H9 (cell line): ENCODE measurements at regions not wholly inside any gene's neighbourhood (a gene's known extent, or its start where the extent isn't known, plus 50 kb on each side); places are given as distances from the start of the nearest gene placed in this dataset.

ENCODE experiments used
- DNase-seq: peaks from one replicate; pipeline ENCODE4 v3.0.0-alpha.2; 2017
- H2AFZ ChIP-seq: one replicate; pipeline ENCODE4 v1.6.1; 2013; ENCODE audit warnings: mild to moderate bottlenecking, low read length, control low read depth, moderate library complexity
- H2AK5ac ChIP-seq: 2 replicates; pipeline ENCODE4 v1.6.1; 2013; ENCODE audit warnings: low read length, control low read depth, mixed read lengths; ENCODE audit not compliant: insufficient read length
- H2BK120ac ChIP-seq: one replicate; pipeline ENCODE4 v1.6.1; 2013; ENCODE audit warnings: low read depth, mild to moderate bottlenecking, low read length, control low read depth, inconsistent platforms; ENCODE audit not compliant: poor library complexity, severe bottlenecking
- H2BK12ac ChIP-seq: 2 replicates; pipeline ENCODE4 v1.6.1; 2013; ENCODE audit warnings: low read length, control low read depth, mixed read lengths, low read depth; ENCODE audit not compliant: insufficient read length
- H2BK15ac ChIP-seq: 2 replicates; pipeline ENCODE4 v1.6.1; 2013; ENCODE audit warnings: low read depth, low read length, control low read depth
- H2BK20ac ChIP-seq: one replicate; pipeline ENCODE4 v1.6.1; 2013; ENCODE audit warnings: low read depth, mild to moderate bottlenecking, low read length, control low read depth, inconsistent platforms; ENCODE audit not compliant: poor library complexity, severe bottlenecking
- H2BK5ac ChIP-seq: 2 replicates; pipeline ENCODE4 v1.6.1; 2013; ENCODE audit warnings: low read length, control low read depth, mixed read lengths; ENCODE audit not compliant: insufficient read length
- H3K14ac ChIP-seq: 2 replicates; pipeline ENCODE4 v1.6.1; 2013; ENCODE audit warnings: low read length, control low read depth; ENCODE audit not compliant: insufficient read depth
- H3K18ac ChIP-seq: 2 replicates; pipeline ENCODE4 v1.6.1; 2013; ENCODE audit warnings: low read depth, mild to moderate bottlenecking, mixed read lengths, low read length, control low read depth; ENCODE audit not compliant: insufficient read length
- H3K23ac ChIP-seq: 2 replicates; pipeline ENCODE4 v1.6.1; 2013; ENCODE audit warnings: low read length, control low read depth, mixed read lengths, low read depth; ENCODE audit not compliant: insufficient read length
- H3K23me2 ChIP-seq: 2 replicates; pipeline ENCODE4 v1.6.1; 2013; ENCODE audit warnings: low read depth, mild to moderate bottlenecking, mixed read lengths, low read length, control low read depth; ENCODE audit not compliant: insufficient read length, poor library complexity, severe bottlenecking
- H3K27ac ChIP-seq: 2 replicates; pipeline ENCODE4 v1.5.1; 2013; ENCODE audit warnings: low read length, control low read depth, mixed read lengths, low read depth; ENCODE audit not compliant: insufficient read length
- H3K27me3 ChIP-seq: 2 replicates; pipeline ENCODE4 v1.6.1; 2013; ENCODE audit warnings: low read length, control low read depth, inconsistent platforms; ENCODE audit not compliant: insufficient read depth
- H3K4ac ChIP-seq: 2 replicates; pipeline ENCODE4 v1.6.1; 2013; ENCODE audit warnings: low read depth, mild to moderate bottlenecking, control low read depth, inconsistent platforms, low read length, moderate library complexity
- H3K4me1 ChIP-seq: 2 replicates; pipeline ENCODE4 v1.6.1; 2013; ENCODE audit warnings: low read length, control low read depth, inconsistent platforms; ENCODE audit not compliant: insufficient read depth
- H3K4me2 ChIP-seq: 2 replicates; pipeline ENCODE4 v1.6.1; 2013; ENCODE audit warnings: low read length, control low read depth, mixed read lengths; ENCODE audit not compliant: insufficient read length, insufficient read depth
- H3K56ac ChIP-seq: 2 replicates; pipeline ENCODE4 v1.6.1; 2013; ENCODE audit warnings: low read depth, mild to moderate bottlenecking, mixed read lengths, low read length, control low read depth; ENCODE audit not compliant: insufficient read length
- H3K79me1 ChIP-seq: 2 replicates; pipeline ENCODE4 v1.6.1; 2013; ENCODE audit warnings: low read depth, mild to moderate bottlenecking, moderate library complexity, low read length, control low read depth, inconsistent platforms; ENCODE audit not compliant: insufficient read depth, poor library complexity, severe bottlenecking
- H3K79me2 ChIP-seq: 2 replicates; pipeline ENCODE4 v1.6.1; 2013; ENCODE audit warnings: low read length, control low read depth, inconsistent platforms; ENCODE audit not compliant: insufficient read depth
- H3K9ac ChIP-seq: 2 replicates; pipeline ENCODE4 v1.6.1; 2013; ENCODE audit warnings: low read length, control low read depth, mixed read lengths; ENCODE audit not compliant: insufficient read length; ENCODE audit errors: extremely low read depth
- H3K9me3 ChIP-seq: one replicate; pipeline ENCODE4 v1.6.1; 2013; ENCODE audit warnings: low read depth, low read length, inconsistent platforms; ENCODE audit not compliant: control insufficient read depth
- H3T11ph ChIP-seq: one replicate; pipeline ENCODE4 v1.6.1; 2013; ENCODE audit warnings: mild to moderate bottlenecking, low read length, control low read depth, inconsistent platforms
- H4K20me1 ChIP-seq: one replicate; pipeline ENCODE4 v1.6.1; 2013; ENCODE audit not compliant: control insufficient read depth, insufficient read length, insufficient read depth
- H4K5ac ChIP-seq: 2 replicates; pipeline ENCODE4 v1.6.1; 2013; ENCODE audit warnings: low read depth, mild to moderate bottlenecking, mixed read lengths, low read length, control low read depth; ENCODE audit not compliant: insufficient read length
- H4K8ac ChIP-seq: replicated peaks from 2 replicates; pipeline ENCODE4 v1.6.1; 2013; ENCODE audit warnings: low read length, control low read depth, mixed read lengths, low read depth; ENCODE audit not compliant: insufficient read length
- H4K91ac ChIP-seq: 2 replicates; pipeline ENCODE4 v1.6.1; 2013; ENCODE audit warnings: low read depth, mild to moderate bottlenecking, moderate library complexity, mixed read lengths, low read length, control low read depth; ENCODE audit not compliant: insufficient read length
- H3K27ac Mint-ChIP-seq, 3 experiments: 2 replicates in 2 of 3; 3 replicates in 1 of 3; pipeline ENCODE4 v1.8.0; 2020 to 2021; ENCODE audit warnings: mixed read lengths in 3 of 3, mild to moderate bottlenecking in 1 of 3, moderate library complexity in 1 of 3
- H3K27me3 Mint-ChIP-seq: 2 replicates; pipeline ENCODE4 v1.8.0; 2021; ENCODE audit warnings: low read depth, mild to moderate bottlenecking, moderate library complexity, mixed read lengths
- H3K36me3 Mint-ChIP-seq, 3 experiments: 2 replicates in 2 of 3; 3 replicates in 1 of 3; pipeline ENCODE4 v1.8.0; 2020 to 2021; ENCODE audit warnings: low read depth in 3 of 3, mixed read lengths in 3 of 3; ENCODE audit not compliant: insufficient read depth in 1 of 3
- H3K4me1 Mint-ChIP-seq, 2 experiments: 2 replicates each; pipeline ENCODE4 v1.8.0; 2020; ENCODE audit warnings: mixed read lengths in 2 of 2
- H3K4me3 Mint-ChIP-seq, 2 experiments: 2 replicates in 1 of 2; 3 replicates in 1 of 2; pipeline ENCODE4 v1.8.0; 2020 to 2021; ENCODE audit warnings: mild to moderate bottlenecking in 2 of 2, mixed read lengths in 2 of 2, moderate library complexity in 1 of 2
- H3K9me3 Mint-ChIP-seq, 2 experiments: 2 replicates in 1 of 2; 3 replicates in 1 of 2; pipeline ENCODE4 v1.8.0; 2020; ENCODE audit warnings: mild to moderate bottlenecking in 2 of 2, mixed read lengths in 2 of 2, moderate library complexity in 1 of 2
- CTCF ChIP-seq: fragments of 200-600 bp; sonication (generic); conservative IDR thresholded peaks from 3 replicates; pipeline ENCODE4 v1.8.0; 2021; ENCODE audit warnings: antibody characterized with exemption, mild to moderate bottlenecking
- WGBS: extraction: QIAGEN DNeasy Blood & Tissue Kit; methylation state at CpG from one replicate; pipeline ENCODE4 v1.1.7; 2013; ENCODE audit warnings: missing lambda C conversion rate, low lambda C conversion rate, mixed read lengths; ENCODE audit not compliant: insufficient read length; ENCODE audit errors: extremely low coverage; 5-methylcytosine and 5-hydroxymethylcytosine counted together

GRCh38 chr1:88228114-88228513 is 456.0 kb upstream of the PKN2 start:
- Histone ChIP-seq H4K5ac (no peak overlapping the region), H2BK15ac (no peak overlapping the region), H3K27ac (no peak overlapping the region), H2AK5ac (no peak overlapping the region), H3K4ac (no peak overlapping the region), H4K20me1 (no peaks in the 10 kb centered on the region), H3K23me2 (no peaks in the 10 kb centered on the region), H3K23ac (no peak overlapping the region), H2BK20ac (no peak overlapping the region), H2BK12ac (no peak overlapping the region), H2BK5ac (no peak overlapping the region), H3K27me3 (no peaks in the 10 kb centered on the region), H3K4me1 (no peaks in the 10 kb centered on the region), H3K79me1 (no peaks in the 10 kb centered on the region), H3K14ac (no peak overlapping the region), H3K9me3 (no peaks in the 10 kb centered on the region), H3K79me2 (no peaks in the 10 kb centered on the region), H2AFZ (no peak overlapping the region), H4K91ac (no peak overlapping the region), H3T11ph (no peak overlapping the region), H3K4me2 (no peak overlapping the region), H2BK120ac (no peak overlapping the region), H4K8ac (no peak overlapping the region), H3K9ac (no peak overlapping the region), H3K56ac (no peak overlapping the region), H3K18ac (no peak overlapping the region)
- H3K9me3 Mint-ChIP-seq = no peaks in the 10 kb centered on the region
- H3K27ac Mint-ChIP-seq = 0 out of 7 replicates have a peak overlapping the region, but pooled peaks of 1 of the 3 experiments have one; percentile 46
- no peak; the same call in 2 of the 3 replicates for TF ChIP-seq CTCF
- H3K4me1 Mint-ChIP-seq = peaks cover 6 to 7% of the 10 kb centered on the region in 2 experiments; a peak in 3 of 4 replicates
- no peak overlapping the region for H3K4me3 Mint-ChIP-seq
- no CpG with 5 or more reads among the region's 3 CpGs for WGBS
- DNase-seq = no peak
- H3K27me3 Mint-ChIP-seq = no peaks in the 10 kb centered on the region
- H3K36me3 Mint-ChIP-seq = no peaks in the 10 kb centered on the region
